ENCODE measurements at regions not wholly inside any gene's neighbourhood (a gene's known extent, or its start where the extent isn't known, plus 50 kb on each side); places are given as distances from the start of the nearest gene placed in this dataset.

GRCh38 chr4:131426023-131426758 lies 1722.9 kb upstream of the PCDH10 start:
- TF ChIP-seq CTCF (IDR thresholded peaks at IDR 0.05) (no peak), POLR2A (IDR thresholded peaks at IDR 0.05) (no peak)
